GM23248 (cell line): ENCODE measurements at regions not wholly inside any gene's neighbourhood (a gene's known extent, or its start where the extent isn't known, plus 50 kb on each side); places are given as distances from the start of the nearest gene placed in this dataset.

ENCODE experiments used
- EZH2 ChIP-seq: fragments of 200-600 bp; sonication (generic); IDR thresholded peaks from 2 replicates; pipeline ENCODE4 v1.6.1; 2018; ENCODE audit warnings: antibody characterized with exemption, mild to moderate bottlenecking; ENCODE audit not compliant: insufficient read depth, poor library complexity, severe bottlenecking
- EZH2phosphoT487 ChIP-seq: fragments of 200-600 bp; sonication (generic); IDR thresholded peaks from 2 replicates; pipeline ENCODE4 v1.6.1; 2018; ENCODE audit warnings: antibody characterized with exemption, moderate library complexity, mild to moderate bottlenecking, low read depth; ENCODE audit not compliant: insufficient read depth

- no peak for TF ChIP-seq EZH2phosphoT487
- TF ChIP-seq EZH2 = no peak
Observed at GRCh38 chr3:66604481-66604880, 103.7 kb upstream of the LRIG1 start.
